Stimulated activated CD4-positive, alpha-beta T cell treated with anti-CD3 and anti-CD28 coated beads, Interleukin-15, amount 100 ng/mL, for 1 hour (primary cell): ENCODE measurements at regions not wholly inside any gene's neighbourhood (a gene's known extent, or its start where the extent isn't known, plus 50 kb on each side); places are given as distances from the start of the nearest gene placed in this dataset.

Experiments used
- DNase-seq, 2 donors: peaks; one replicate each; pipeline ENCODE4 v3.0.0-alpha.2; 2020; ENCODE audit warnings: low read depth in 1 of 2, low spot score in 1 of 2

DNA sequence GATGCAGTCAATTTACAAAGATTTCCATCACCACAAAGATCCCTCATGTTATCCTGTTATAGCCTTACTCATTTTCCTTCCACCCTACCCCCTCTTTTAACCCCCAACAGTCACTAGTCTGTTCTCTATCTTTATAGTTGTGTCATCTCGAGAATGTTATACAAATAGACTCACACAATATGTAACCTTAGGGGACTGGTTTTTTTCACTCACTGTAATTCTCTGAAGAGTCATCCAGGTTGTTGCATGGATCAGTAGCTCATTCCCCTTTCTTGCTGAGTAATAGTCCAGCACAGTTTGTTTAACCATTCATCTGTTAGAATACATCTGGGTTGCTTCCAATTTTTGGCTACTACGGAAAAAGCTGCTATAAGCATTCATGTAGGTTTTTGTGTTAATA is 121.1 kb upstream of the PDE1C start:
- DNase-seq: no peak

DNA sequence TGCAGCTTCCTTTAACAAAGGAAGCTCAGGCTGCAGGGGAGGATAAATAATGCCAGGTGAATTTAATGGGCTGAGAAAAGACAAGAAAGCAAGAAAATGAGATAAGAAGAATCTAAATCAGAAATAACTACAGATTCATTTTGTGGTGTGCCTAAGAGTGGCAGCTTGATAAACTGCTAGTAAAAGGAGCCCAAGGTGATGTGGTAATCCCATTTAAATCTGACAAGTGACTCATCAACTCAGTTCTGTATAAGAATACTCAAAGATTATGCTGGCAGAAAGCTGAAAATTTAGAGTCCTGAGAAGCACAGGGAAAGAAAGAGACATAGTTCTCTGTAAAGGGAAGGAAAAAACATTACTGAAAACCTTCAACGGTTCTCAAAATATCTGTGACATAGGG is 109.4 kb upstream of the PDE1C start:
- no peak for DNase-seq

DNA sequence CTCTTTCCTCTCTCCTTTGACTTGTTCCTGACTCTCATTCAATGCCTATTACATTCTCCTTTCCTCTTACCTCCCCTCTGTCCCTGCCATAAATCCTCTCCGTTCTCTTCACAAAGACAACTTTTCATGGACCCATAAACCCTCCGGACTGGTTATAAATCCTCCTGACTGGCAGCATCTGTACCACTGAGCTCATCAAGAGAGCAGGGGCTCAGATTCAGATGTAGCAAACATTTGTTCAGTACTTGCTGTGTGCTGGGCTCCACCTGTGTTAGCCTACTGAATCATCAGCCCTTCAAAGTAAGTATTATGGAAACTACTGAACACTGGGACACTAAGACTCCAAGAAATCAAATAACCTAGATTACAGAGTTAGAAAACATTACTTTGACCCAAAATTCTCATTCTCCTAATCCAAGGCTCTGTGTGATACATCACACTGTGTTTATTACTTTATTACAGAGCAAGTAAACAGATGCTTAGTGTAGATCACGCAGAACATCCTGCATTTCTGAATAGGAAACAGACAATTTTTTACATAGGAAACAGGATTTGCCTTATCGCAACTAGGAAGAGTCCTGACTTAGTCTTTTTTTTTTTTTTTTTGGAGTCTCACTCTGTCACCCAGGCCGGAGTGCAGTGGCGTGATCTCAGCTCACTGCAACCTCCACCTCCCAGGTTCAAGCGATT is 108.6 kb upstream of the PDE1C start:
- DNase-seq: no peak

DNA sequence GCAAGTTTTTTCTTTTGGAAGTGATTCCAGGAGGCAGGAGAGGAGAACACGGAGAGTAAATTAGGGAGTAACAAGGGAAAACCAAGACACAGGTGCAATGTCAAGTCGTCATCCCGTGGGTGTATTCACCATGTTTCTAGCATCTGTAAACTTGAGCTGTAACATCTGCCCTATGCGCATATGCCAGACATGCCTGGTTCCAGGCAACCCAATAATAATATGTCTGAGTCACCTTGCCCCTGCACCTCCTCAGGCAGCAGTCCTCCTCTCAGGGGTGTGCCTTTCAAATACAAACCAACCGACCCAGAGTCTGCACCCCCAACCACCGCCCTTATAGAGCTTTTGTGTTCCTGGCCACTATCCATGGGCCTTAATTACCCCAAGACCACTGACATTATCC is 107.0 kb upstream of the PDE1C start:
- DNase-seq: no peak

DNA sequence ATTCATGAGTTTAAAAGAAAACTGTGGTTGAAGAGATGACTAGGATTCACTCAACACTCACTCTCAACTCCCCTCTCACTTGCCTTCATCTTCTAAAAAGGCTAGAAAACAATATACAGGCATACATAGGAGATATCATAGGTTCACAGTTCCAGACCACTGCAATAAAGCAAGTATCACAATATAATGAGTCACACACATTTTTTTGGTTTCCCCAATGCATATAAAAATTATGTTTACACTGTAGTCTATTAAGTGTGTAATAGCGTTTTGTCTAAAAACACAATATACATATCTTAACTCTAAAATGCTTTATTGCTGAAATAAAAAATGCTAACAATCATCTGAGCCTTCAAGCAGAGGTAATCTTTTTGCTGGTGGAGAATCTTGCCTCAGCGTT is 104.9 kb upstream of the PDE1C start:
- DNase-seq: no peak

DNA sequence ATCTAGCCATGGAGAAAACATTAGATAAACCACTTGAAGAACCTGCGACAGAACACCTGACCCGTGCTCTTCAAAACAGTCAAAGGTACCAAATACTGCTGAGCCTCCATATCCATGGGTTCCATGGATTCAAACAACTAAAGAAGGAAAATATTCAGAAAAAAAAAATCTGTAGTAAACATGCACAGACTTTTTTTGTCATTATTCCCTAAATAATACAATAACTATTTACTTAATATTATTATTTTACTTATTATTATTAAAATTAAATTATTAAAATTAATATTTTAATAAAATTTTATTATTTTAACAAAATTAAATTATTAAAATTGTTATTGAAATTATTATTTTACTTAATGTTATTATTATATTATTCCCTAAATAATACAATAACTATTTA is 101.0 kb upstream of the PDE1C start:
- DNase-seq: no peak

DNA sequence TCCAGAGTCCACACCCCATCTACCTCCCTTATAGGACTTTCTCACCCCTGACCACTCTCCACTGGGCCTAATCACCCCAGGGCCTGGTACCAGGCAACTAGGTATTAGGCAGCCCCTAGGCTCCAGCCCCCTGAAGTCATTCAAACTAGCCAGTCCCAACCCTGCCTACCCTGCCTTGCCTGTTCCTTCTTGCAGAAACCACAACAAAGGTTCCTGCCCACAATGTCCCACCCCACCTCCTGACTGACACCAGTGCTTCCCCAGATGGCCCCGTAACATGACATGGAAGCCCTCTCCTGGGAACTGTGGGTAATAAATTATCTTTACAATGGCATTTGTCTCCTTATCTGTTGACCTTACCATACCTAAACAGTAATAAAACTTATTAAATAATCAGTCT is 100.6 kb upstream of the PDE1C start:
- DNase-seq: no peak

DNA sequence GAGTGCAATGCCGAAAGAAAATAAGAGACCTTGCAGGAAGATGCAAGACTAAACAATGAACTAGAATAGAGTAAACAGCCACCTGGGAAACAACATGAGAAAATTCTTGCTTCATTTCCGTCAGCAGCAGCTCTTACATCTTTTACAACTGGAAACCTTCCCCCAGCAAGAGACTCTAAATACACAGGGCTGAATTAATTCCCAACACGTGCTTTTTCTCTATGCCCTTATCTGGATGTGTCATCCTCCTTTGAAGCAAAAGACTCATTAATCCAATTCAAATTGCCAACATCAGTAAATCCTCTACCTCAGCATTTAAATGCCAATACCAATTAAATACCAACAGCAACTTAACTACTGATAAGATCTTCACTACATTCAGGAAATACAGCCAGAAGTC is 99.0 kb upstream of the PDE1C start:
- no peak for DNase-seq

DNA sequence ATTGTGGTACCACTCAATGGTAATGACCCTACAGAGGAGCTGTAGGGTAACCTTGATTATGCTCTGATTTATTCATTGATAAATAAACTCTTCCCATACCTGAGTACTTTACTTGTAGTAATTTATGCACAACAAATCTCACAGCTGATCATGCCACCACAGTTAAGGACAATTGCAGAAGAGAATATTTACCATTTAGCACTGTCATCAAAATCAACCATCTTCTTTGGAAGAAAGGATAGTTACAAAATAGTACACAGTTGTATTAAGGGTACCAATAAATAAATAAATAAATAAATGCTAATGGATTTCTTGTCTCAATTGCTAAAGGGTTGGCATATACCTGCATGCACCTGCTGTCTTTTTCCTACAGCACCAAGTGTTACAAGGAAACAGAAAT is 97.6 kb upstream of the PDE1C start:
- DNase-seq: no peak

DNA sequence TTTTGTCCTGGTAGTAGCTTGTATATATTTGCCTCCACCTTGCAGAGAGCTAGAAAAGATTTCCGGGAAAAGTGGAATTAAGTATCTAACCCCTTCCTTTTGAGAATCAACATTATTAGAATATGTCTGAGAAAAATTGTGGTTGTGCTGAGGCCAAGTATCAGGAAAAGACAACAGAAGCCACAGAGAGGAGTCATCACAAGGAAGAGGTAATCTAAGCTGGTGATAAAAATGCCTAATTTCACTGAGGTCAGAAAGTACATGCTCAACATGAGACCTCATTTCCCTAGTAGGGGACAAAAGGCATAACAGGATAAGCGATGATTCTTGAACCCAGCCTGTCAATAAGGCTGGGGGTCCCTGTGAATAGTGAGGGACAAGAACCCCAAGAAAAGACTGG is 97.0 kb upstream of the PDE1C start:
- no peak for DNase-seq

DNA sequence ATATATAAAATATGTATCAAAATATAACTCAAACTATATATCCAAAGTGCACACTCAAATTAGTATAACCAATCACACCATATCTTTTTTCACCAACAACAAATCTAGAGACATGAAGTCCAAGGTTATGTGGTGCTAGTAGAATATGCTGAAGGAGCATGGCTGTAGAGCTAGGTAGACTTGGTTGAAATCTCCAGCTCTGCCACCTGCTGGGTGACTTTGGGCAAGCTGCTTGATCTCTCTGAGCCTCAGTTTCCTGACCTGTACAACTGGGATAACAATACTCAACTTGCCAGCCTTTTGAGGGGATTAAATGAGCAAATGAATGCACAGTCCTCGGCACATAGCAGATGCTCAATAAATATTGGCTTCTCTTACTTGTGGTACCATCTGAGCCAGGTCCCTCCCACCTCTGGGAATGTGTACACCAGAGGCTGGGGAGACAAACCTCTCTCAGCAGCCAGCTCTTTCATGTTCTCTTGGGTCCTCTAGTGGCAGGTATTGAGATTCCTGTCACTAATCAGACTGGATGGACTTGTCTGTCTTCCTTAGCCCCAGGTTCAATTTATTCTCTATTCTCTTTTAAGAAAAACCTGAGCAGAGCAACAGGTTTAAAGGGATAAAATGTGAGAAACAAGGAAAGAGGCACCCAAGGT is 94.3 kb upstream of the PDE1C start:
- no peak for DNase-seq

DNA sequence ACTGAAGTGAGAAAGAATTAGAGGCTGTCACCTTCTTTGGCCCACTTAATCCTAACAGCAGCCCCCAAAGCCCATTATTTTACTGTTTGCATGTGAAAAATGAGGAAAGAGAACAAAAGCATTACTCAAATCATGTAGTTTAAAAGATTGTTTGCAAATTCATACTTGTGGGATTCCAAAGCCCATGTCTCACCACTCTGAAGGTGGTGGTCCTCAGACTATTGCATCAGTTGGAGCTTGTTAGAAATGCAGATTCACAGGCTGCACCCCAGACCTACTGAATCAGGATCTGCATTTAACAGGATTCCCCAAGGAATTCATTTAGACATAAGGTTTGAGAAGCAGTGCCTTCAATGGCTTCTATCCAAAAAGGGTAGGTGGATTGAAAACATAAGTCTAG is 93.7 kb upstream of the PDE1C start:
- DNase-seq: no peak

DNA sequence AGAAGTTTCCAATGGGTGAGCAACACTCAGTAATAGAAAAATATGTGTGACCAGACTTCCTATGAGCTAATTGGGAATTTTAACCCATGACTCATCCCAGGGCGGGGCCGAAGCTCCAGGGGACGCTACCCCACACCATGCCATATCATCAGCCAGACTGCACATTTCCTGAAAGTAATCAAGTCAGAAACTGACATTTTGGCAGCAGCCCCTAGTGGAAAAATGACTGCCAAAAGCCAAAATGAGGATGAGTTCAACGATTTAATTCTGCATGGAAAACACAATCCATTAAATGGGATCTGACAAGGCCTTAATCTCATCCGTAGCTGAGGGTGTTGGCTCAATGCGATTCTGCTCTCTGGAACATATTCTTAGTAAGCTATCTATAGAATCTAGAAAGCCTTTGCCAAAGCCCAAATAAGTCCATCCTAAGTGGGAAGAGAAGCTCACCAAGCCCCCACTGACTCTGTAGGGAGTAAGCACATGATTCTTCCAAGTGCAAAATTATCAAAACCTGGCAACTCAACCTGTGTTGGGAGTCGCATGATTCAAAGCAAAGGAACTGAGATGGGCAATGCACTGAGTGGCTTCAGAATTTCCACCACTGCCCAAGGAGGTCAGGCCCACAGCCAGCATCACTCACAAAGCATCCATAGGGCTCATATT is 93.1 kb upstream of the PDE1C start:
- no peak for DNase-seq

DNA sequence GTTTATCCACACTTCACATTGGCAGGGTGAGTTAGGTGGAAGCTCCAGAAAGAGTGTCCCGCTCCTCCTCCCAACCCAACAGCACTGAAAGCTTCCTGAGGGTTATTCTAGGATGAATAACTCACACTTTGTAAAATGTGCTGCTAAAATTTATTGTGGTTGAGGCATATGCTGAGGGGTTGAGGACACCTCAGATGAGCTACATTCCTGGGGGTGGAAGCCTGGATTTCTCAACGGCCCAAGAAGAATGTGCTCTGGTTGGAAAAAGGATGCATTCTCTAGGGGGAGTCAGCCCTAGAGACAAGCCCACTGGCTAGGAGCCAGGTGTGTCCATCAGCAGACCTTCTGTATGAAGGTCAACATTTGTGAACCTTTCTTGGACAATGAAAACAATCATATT is 91.5 kb upstream of the PDE1C start:
- DNase-seq: no peak

DNA sequence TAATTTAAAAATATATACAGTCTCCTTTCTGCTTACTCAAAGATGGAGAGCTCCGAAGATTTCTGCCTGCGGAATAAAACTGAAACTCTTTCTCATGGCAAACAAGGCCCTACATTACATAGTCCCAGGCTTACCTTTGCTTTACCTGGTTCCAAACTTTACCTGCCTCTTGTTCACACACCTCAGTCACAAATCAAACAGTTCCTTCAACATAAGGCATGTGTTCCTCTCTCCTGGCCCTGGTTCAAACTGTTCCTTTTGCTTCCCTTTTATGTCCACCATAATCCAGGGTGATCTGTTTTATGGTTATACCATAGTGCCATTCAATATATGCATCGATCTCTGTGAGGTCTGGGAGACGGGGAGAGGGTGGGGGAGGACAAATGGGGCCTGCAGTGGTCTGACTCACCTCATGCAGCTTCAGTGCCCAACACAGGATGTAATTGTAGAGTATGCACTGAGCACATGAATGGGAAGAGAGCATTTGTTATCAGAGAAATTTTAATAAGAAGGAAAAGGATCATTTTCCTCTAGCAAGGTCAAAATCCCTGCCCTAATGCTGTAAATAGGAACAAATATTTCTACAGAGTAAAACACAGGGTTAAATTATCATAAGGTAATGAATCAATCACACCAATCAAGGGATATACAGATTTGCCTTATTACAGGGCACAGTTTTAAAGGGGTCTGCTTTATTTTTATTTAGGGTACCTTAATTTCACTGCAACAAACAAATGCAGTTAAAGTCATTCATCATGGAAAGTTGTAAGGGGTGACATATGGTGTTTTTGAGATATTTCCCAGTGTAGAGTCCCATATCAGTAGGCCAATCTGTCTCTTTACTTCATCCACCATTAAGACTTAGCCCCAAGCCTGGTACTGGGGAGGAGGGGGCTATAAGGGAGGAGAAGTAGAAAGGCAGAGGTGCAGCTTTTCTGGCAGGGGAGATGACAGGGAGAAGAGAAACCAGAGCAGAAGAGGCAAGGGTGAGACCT is 88.8 kb upstream of the PDE1C start:
- DNase-seq: no peak

DNA sequence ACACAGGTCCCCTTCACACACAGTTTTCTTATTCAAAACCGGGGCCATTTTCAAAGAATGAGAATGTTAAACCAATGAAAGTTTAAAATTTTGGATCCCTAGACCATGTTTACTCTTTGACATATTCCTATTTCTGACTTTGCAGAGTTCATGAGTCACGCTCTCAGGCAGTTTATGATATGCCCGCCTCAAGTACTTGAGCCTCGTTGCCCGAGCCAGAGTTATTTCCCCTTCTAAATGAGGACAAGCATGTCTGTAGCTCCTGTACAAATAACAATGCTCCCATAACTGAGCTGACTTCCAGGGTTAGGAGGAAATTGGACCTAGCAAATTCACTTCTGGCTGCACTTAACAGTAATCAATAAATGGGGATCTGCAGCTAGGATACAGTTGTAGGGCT is 87.9 kb upstream of the PDE1C start:
- no peak for DNase-seq

DNA sequence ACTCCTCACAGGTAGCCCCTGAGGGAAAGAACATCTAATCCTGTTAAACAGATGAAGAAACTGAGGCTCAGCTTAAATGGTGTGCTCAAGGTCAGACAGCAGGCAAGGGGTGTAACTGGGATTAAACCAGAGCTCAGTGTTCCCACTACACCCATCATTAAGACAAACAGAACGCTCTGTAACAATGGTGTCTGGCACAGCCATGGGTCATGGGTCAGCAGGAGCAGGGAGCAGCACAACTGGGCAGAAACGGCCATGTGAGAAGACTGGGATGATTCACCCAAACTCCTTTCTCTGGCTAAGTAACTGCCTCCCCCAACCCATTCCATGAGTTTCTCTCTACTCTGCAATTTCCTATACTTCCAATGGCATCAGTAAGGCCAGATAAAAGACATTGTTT is 85.5 kb upstream of the PDE1C start:
- DNase-seq: no peak

DNA sequence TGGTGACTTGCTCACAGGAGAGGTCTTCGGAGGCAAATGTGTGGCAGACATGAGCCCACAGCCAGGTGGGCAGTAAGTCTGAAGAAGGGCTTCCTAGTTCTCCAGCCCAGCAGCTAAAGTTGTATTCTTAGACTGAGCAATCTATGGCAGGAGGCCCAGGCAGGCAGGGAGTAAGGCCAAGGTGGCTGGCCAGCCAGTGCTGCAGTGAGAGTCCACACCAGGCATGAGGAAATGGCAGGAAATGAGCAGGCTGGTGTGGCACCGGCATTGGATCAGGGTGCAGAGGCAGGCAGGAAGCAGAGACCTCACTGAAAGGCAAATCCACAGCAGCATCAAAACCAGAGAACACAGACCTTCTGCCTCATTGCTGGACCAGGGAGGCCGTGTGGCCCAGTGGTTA is 84.6 kb upstream of the PDE1C start:
- DNase-seq: no peak

DNA sequence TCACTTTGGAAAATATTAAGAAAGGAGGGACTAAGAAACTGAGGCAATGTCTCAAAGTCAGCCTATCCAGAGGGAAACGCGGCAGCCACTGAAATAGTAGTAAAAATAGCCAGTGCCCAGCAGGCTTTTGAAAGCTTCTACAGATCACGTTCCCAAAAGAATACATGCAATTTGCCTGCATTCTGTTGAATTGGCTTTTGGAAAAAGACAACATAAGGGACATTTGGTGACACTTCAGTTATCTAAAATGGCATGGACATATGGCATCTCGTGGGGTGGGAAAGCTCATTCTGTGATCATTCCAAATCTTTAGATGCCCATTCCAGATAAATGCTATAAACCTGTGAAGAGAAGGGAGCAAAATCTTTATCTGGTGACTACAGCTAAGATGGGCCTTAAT is 82.8 kb upstream of the PDE1C start:
- DNase-seq: no peak

DNA sequence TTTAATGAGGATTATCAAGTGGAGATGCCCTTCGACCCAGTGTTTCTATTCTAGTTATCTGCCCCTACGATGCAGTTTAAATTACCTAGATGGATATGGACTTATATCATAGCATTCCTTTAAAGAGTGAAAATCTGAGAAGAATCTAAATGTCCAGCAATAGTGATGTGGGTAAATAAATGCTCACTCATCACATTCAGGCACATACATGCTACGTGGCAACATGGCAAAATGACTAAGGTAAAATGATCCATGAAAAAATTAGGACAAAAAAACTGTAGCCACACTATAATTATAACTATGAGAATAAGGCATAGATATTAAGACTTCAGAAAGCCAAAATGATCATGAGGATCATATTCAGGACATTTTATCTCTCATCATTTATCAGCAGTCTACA is 82.4 kb upstream of the PDE1C start:
- no peak for DNase-seq

DNA sequence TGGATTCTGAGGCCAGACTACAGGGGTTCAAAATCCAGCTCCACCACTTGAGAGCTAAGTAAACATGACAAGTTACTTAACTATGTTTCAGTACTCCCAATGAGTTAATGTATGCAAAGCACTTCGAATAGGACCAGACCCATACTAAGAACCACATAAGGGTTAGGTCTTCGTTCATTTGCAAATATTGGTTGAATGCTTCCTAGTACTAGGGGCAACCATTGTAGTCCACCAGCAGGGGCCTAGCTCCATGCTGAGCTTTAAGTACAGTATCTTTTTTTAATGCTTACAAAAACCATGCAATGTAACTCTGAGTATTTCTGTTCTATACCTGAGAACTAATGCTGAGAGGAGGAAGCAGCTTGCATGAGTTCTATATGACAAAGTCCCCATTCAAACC is 80.4 kb upstream of the PDE1C start:
- no peak for DNase-seq

DNA sequence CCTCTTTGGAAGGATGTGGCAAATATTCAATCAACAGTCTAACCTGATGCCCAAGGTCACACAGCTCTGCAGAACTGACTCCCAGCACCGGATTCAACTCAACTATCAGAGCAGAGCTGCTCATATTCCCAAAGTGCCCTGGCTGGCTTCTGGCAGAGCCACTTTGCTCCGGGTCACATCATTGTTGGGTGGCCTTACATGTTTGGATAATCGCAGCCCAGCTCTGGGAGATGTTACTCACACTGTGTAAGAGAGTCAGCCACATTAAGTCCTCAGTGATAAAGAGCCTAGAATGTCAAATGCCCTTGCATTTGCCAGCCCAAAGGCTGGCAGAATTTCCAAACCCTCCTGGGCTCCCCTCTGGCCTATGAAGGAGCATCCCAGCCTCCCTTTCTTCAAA is 79.8 kb upstream of the PDE1C start:
- no peak for DNase-seq
